GM13976 (cell line): ENCODE measurements at regions not wholly inside any gene's neighbourhood (a gene's known extent, or its start where the extent isn't known, plus 50 kb on each side); places are given as distances from the start of the nearest gene placed in this dataset.

Source experiments
- DNase-seq: peaks from one replicate; pipeline ENCODE4 v3.0.0; 2012; ENCODE audit warnings: low spot score
- CTCF ChIP-seq: IDR thresholded peaks from 2 replicates; pipeline ENCODE4 v1.5.1; 2012; ENCODE audit warnings: borderline replicate concordance, mild to moderate bottlenecking; ENCODE audit not compliant: insufficient read depth; ENCODE audit errors: extremely low read depth, missing control alignments, control extremely low read depth
- in situ Hi-C: fragments of 300-500 bp; cut with MboI; formaldehyde crosslinking; loops from one replicate; pipeline ENCODE4 v1.12.0; 2022; ENCODE audit warnings: low sequenced_read_pairs, mixed read lengths, inconsistent platforms; ENCODE audit not compliant: unreplicated experiment

GRCh38 chr2:219789476-219789875 lies 162.0 kb downstream of the SLC4A3 start:
- DNase-seq = no peak
- in situ Hi-C loops = no loop called here
- no peak for TF ChIP-seq CTCF

DNA sequence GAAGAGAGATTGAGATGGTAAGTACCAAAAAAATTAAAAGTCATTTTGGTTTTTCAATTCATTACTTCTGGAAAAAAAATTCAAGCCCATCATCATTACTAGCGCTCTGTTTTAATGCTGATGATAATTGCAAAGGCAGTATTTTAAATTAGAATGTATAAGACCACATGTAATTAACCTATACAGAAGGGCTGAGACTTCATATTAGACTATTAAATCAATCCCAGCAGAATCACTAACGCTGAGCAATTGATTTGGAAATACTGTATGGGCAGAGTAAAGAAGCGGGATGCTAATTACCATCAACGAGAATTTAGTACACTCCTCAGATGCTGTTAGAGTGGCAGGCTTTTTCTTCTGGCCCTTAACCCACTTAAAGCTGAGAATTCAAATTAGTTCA lies 165.0 kb downstream of the SLC4A3 start:
- in situ Hi-C loops = no loop called here
- no peak for TF ChIP-seq CTCF
- no peak for DNase-seq

GRCh38 chr2:219798430-219798829 lies 171.0 kb downstream of the SLC4A3 start:
- DNase-seq = no peak
- TF ChIP-seq CTCF = no peak
- in situ Hi-C loops = no loop called here

GRCh38 chr2:219803294-219803693 lies 175.9 kb downstream of the SLC4A3 start:
- TF ChIP-seq CTCF = no peak
- DNase-seq = no peak
- in situ Hi-C loops = no loop called here

DNA sequence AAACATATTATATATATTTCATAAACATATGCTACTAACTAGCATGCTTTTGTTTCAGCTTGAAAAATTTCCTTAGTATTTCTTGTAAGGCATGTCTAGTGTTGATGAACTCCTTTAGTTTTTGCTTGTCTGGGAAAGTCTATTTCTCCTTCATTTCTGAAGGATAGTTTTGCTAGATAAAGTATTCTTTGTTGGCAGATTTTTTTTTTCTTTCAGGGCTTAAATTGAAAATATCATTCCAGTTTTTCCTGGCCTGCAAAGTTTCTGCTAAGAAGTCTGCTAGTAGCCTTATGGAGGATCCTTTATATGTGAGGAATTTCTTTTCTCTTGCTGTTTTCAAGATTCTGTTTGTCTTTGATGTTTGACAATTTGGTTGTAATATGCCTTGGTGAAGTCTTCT lies 183.5 kb downstream of the SLC4A3 start:
- in situ Hi-C loops = no loop called here
- no peak for TF ChIP-seq CTCF
- DNase-seq = no peak

DNA sequence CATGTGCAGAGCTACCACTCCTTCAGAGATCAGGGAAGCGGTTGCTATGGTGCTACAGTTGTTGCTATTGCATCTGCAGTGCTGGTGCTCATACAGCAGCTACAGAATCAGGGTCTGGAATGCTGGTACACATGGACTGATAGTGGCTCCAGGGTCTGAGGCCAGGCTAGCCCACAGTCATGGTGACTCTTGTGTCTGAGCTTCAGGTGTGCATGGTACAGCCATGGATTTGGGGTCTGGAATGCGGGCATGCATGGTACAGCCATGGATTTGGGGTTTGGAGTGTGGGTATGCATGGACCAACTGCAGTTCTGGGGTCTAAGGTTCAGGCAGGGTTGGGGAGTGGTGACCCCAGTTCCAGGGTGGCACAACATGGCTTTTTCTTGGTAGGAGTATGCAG lies 185.2 kb downstream of the SLC4A3 start:
- no peak for DNase-seq
- in situ Hi-C loops = no loop called here
- no peak for TF ChIP-seq CTCF

GRCh38 chr2:219820767-219821166 lies 193.3 kb downstream of the SLC4A3 start:
- in situ Hi-C loops = no loop called here
- no peak for DNase-seq
- TF ChIP-seq CTCF = no peak
